T follicular helper cell (primary cell): ENCODE measurements at regions not wholly inside any gene's neighbourhood (a gene's known extent, or its start where the extent isn't known, plus 50 kb on each side); places are given as distances from the start of the nearest gene placed in this dataset.

Experiments used
- DNase-seq: peaks from one replicate; pipeline ENCODE4 v3.0.0-alpha.2; 2020; ENCODE audit warnings: low read depth

GRCh38 chr3:117253636-117254035 lies 544.1 kb downstream of the TUSC7 start:
- DNase-seq: no peak

GRCh38 chr3:117254985-117255384 lies 545.4 kb downstream of the TUSC7 start:
- no peak for DNase-seq

GRCh38 chr3:117255736-117256135 lies 546.2 kb downstream of the TUSC7 start:
- DNase-seq: no peak

DNA sequence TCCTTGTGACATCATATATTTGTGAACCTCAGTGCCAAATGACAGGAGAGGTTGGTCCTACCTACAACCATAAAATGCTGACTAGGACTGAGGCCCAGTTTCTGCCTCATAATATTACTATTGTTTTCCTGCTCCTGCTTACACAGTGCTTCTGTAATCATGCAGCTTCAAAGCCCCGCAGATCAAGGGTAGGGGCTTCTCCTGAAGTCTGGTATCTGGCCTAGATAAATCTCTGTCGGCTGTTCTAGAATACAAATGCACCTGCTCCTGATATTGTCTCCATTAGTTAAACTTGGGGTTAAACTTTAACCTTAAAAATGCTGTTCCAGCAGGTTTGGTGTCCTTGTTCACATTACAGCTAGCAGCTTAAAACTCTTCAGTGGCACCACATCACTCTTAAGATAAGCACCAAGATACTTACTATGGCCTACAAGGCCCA lies 552.4 kb downstream of the TUSC7 start:
- DNase-seq: no peak

DNA sequence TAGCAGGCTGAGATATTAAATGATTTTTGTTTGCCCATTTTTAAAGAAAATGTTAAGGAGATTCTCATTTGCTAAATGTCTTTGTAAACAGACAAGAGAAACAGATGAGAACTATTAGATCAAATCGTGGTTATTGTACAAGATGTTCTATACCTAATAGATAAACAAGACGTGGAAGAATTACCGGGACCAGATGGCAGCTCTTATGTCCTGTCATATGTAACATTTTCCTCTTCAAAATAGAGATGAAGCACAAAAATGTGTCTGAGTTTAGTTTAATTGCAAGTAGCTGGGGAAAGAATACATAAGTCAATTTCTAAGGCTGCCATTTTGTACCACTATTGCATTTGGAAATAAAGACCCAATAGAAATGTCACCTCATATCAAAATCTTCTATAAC lies 553.7 kb downstream of the TUSC7 start:
- no peak for DNase-seq

DNA sequence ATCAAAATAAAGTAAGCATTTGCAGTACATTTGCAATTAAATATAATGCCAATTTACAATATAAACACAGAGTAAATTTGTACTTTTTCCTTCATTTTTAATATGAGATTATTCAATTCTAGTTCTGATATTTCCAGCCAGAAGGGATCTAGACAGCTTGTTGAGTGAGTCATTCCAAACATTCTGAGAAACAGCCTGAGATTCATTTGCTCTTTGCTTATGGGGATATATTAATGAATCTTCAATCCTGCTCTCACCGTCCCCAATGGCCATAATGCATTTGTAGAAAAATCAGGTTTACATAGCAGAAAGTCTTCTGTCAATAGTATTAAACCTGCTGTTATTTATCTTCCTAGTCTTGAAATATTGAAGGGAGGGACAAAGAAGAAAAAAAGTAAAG lies 554.2 kb downstream of the TUSC7 start:
- no peak for DNase-seq

- DNase-seq: no peak
Measured at GRCh38 chr3:117264204-117264994, 554.8 kb downstream of the TUSC7 start.

DNA sequence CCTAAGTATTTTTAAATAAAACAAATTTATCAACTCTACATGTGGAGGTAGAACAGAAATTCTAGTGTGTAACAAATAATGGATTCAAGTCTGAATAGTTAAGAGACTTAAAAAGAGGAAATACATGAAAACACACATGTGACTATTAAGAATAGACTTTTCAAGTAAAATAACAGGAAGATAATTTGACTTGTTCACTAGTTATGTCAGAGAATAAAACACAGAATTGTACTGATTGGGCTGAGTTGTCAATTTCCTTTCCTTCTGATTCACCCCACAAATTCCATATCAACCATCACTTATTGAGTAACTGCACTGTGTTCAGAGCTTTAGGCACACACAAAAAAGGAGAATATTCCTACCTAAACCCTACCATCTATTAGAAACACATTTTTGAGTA lies 557.2 kb downstream of the TUSC7 start:
- DNase-seq: no peak

- DNase-seq: no peak
Measured at GRCh38 chr3:117268318-117268717, 558.7 kb downstream of the TUSC7 start.

GRCh38 chr3:117272274-117272673 lies 562.7 kb downstream of the TUSC7 start:
- no peak for DNase-seq

GRCh38 chr3:117272876-117273523 lies 563.4 kb downstream of the TUSC7 start:
- no peak for DNase-seq

DNA sequence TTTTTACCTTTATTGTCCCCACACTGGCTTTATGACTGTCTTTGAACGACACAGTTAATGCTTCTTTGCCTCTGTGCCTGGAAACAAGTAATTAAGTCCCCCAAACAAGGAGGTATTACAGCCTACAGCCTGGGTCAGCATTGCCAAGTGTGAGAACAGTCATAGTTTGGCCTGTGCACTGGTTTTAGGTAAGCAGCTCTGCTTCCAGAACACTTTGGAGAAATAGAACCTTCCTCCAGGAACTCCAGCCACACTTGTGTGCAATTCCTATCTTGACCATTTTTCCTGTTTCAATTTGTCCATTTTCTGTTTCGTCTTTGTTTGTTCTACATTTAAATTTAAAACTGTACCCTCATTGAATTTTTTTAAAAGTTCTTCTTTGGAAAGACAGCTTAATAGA lies 568.2 kb downstream of the TUSC7 start:
- no peak for DNase-seq

DNA sequence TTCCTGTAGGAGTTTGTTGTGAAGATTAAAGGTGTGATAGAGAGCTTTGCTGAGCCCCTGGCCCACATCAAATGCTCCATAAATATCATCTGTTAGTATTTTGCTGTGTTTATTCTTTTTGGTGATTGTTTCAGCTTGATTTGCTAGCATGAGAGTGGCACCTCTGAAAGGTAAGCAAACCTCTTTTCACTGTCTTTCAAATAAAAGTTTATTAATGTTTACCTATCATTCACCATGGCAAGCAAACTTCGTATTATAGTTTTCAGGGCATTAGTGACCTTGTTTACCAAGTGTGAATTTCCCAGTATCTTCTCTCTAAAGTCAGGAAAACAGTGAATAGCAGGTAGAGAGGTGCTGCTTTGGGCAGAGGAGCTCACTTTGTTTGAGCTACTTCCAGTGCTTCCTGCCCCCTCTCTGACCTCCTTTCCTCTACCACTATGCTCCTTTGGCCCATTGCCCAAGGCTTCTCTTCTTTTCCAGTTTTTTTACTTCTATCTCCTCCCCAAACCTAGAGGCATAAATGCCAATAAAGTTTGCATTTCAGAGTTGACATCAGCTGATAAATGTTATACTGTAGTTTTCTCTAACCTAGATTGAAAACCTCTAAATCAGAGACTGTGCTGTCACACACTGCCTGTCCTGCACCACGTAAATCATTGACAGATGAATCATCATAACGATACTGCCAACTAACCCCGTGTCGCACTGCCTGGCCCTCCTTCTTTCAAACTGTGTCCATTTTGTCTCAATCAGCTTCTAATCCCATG lies 569.0 kb downstream of the TUSC7 start:
- DNase-seq: no peak

GRCh38 chr3:117281371-117281770 lies 571.8 kb downstream of the TUSC7 start:
- DNase-seq: no peak

GRCh38 chr3:117282566-117282965 lies 573.0 kb downstream of the TUSC7 start:
- no peak for DNase-seq

DNA sequence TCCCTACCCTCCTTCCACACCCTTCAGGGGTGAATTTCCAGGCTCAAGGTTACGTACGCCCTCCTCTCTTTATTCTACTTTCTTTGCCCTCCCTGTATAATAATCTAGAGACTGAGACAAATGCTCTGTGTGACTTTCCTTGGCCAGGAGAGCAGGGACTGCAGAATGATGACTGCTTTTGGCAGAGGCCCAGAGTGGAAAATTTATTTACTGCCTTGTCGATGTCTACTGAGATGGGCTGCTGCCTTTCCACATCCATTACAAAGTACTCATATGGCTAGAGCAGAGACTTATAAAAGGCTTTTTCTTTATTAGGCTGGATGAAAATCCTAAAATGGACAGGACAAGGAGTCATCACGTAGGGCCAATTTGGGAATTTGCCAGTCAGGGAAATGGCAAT lies 576.2 kb downstream of the TUSC7 start:
- DNase-seq: no peak

GRCh38 chr3:117286488-117286887 lies 576.9 kb downstream of the TUSC7 start:
- no peak for DNase-seq

- DNase-seq: no peak
Measured at GRCh38 chr3:117287602-117288001, 578.0 kb downstream of the TUSC7 start.

DNA sequence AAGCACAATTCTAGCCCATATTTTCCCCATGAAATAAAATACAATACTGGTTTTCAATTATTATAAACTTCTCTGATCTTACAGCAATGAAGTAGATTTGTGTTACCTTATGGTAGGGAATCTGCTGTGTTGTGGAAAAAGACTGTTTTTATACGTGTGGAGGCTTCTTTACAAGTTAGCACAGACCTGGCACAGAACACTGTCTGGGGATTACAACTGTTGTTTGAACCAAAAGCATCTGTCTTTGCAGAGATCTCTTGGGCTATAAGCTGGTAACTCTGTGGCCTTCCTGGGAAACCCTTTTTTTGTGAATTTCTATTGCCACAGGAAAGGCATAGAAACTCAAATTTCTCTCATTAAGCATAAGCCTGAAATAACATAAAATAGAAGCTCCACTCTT lies 581.9 kb downstream of the TUSC7 start:
- no peak for DNase-seq

DNA sequence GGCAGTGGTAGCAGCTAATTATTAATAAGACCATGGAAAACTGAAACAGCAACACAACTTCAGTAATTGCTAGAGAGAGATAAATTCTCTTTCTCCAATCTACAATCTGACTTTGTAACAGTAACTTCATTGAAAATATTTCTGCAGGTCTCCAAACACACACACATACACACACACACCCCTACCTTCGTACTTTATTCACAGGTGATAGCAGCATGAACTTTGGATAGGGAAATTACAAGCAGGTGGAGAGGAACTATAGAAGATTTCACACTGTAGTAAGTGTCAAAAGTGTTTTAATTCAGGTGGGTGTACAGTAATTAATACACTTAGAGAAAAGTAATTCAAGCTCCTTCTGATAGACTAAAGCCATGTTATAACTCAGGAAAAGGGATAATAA lies 587.5 kb downstream of the TUSC7 start:
- no peak for DNase-seq

DNA sequence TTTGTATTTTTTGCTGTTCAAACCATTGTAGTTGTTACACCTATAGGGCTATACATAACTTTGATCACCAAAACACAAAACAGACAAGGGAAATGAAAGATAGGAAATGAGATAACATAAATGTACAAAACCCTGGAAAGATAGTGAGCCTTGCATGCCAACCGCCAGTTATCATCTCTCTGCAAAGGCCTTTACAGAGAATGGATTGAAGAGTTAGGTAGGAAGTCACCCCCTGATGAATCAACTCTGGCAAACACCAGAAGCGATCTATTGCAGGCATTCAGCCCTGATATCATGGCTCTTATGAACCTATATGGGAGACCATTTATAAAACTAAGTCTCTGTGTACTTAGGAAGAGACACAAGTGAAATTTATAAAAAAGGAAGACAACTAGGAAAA lies 588.0 kb downstream of the TUSC7 start:
- DNase-seq: no peak

DNA sequence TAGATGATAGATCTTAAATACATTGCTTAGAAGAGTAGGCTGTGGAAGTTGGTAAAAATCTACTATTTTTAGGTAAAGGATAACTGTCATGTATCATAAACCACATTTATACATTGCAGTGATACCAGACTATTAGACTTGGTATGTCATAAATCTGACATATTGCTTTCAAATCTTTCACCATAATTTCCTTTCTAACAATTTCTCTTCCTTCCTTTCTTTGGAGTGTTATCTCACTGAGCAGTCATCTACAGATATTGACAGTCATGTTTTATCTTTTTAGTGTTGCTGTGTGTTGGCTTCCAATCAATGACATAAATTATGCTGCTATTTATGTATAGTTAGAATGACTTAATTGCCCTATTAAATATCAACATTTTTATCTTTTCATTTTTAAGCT lies 588.7 kb downstream of the TUSC7 start:
- DNase-seq: no peak

DNA sequence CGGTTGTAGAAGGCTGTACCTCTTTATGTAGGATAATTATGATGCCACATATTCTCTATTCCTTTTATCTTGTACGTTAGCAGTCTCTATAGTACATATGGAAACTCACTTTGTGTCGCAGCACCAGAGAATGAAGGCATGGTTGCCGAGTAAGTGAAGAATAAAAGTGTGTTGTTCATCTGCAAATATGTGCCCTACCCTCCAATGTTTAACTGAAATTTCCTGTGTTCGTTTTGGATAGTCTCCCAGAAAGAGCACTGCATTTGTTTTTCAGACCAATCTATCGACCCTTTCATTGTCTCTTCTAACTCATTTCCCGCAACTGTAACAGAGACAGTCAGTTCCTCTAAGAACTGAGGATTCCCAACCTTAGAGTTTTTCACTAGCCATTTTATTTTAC lies 592.8 kb downstream of the TUSC7 start:
- no peak for DNase-seq
